AG04450 (cell line): ENCODE measurements at regions not wholly inside any gene's neighbourhood (a gene's known extent, or its start where the extent isn't known, plus 50 kb on each side); places are given as distances from the start of the nearest gene placed in this dataset.

Source experiments
- CTCF ChIA-PET: fragments of 300-600, 350-600 bp; formaldehyde crosslinking; extraction: SDS; loops from one replicate; lab custom pipeline; 2022; ENCODE audit warnings: antibody characterized with exemption, inconsistent platforms; lab: Charles Lee
- POLR2A ChIA-PET: fragments of 350-600 bp; formaldehyde crosslinking; extraction: SDS; loops from one replicate; lab custom pipeline; 2021; ENCODE audit warnings: antibody characterized with exemption, inconsistent platforms; lab: Yijun Ruan, JAX
- DNase-seq: peaks from one replicate; pipeline ENCODE4 v3.0.0-alpha.2; 2011; ENCODE audit warnings: low read depth, low spot score
- H3K27ac ChIP-seq: one replicate; pipeline ENCODE4 v1.5.1; 2012; ENCODE audit warnings: low read depth, low read length, control low read depth
- H3K27me3 ChIP-seq: one replicate; pipeline ENCODE4 v1.6.0; 2012; ENCODE audit warnings: low read length; ENCODE audit not compliant: control insufficient read depth, insufficient read depth
- H3K4me3 ChIP-seq: 2 replicates; pipeline ENCODE4 v1.5.1; 2011; ENCODE audit warnings: mild to moderate bottlenecking, low read depth, low read length, control low read depth
- H3K9me3 ChIP-seq: 2 replicates; pipeline ENCODE4 v1.5.1; 2012; ENCODE audit warnings: low read length; ENCODE audit not compliant: control insufficient read depth, insufficient read depth
- CTCF ChIP-seq: IDR thresholded peaks from 2 replicates; pipeline ENCODE4 v1.5.1; 2011; ENCODE audit warnings: low read depth, low read length, control low read depth, inconsistent platforms

GRCh38 chr10:4453950-4454349, 372.1 kb upstream of the AKR1E2 start:
- ChIA-PET CTCF (no interaction called here), POLR2A (no interaction called here)
- no peak for TF ChIP-seq CTCF
- no peak overlapping the region for H3K27ac ChIP-seq
- no peak for DNase-seq
- H3K9me3 ChIP-seq = no peaks in the 10 kb centered on the region
- no peaks in the 10 kb centered on the region for H3K27me3 ChIP-seq
- no peak overlapping the region for H3K4me3 ChIP-seq

- H3K4me3 ChIP-seq = no peak overlapping the region
- POLR2A ChIA-PET = no interaction called here
- H3K27ac ChIP-seq = no peak overlapping the region
- TF ChIP-seq CTCF = no peak
- CTCF ChIA-PET = no interaction called here
- no peak for DNase-seq
- H3K9me3 ChIP-seq = no peaks in the 10 kb centered on the region
- no peaks in the 10 kb centered on the region for H3K27me3 ChIP-seq
Observed at GRCh38 chr10:4453276-4453675, 372.7 kb upstream of the AKR1E2 start.

GRCh38 chr10:4450981-4451908, 374.8 kb upstream of the AKR1E2 start:
- no peak for TF ChIP-seq CTCF
- peak; percentile 52 for DNase-seq
- Histone ChIP-seq H3K27ac (no peak overlapping the region), H3K27me3 (no peaks in the 10 kb centered on the region), H3K9me3 (no peaks in the 10 kb centered on the region), H3K4me3 (no peak overlapping the region)
- ChIA-PET CTCF (no interaction called here), POLR2A (no interaction called here)

- CTCF ChIA-PET = no interaction called here
- no peak for TF ChIP-seq CTCF
Observed at GRCh38 chr10:4450169-4450568, 375.8 kb upstream of the AKR1E2 start.

GRCh38 chr10:4448030-4448429, 378.0 kb upstream of the AKR1E2 start:
- CTCF ChIA-PET = interaction anchor here (0.6 kb wide), 1 partner anchor 367 kb away, joined by 3 read pairs; no protein-coding TSS in a partner anchor
- Histone ChIP-seq H3K4me3 (no peak overlapping the region), H3K27ac (no peak overlapping the region), H3K27me3 (no peaks in the 10 kb centered on the region), H3K9me3 (peaks cover 5% of the 10 kb centered on the region; the same call in 1 of the 2 replicates)
- no peak for DNase-seq
- POLR2A ChIA-PET = no interaction called here
- TF ChIP-seq CTCF = no peak

More at GRCh38 chr10:4450169-4450568, 375.8 kb upstream of the AKR1E2 start:
- POLR2A ChIA-PET = no interaction called here
- Histone ChIP-seq H3K27me3 (no peaks in the 10 kb centered on the region), H3K27ac (no peak overlapping the region), H3K4me3 (no peak overlapping the region), H3K9me3 (no peaks in the 10 kb centered on the region)
- DNase-seq = no peak
